ENCODE measurements at regions not wholly inside any gene's neighbourhood (a gene's known extent, or its start where the extent isn't known, plus 50 kb on each side); places are given as distances from the start of the nearest gene placed in this dataset.

DNA sequence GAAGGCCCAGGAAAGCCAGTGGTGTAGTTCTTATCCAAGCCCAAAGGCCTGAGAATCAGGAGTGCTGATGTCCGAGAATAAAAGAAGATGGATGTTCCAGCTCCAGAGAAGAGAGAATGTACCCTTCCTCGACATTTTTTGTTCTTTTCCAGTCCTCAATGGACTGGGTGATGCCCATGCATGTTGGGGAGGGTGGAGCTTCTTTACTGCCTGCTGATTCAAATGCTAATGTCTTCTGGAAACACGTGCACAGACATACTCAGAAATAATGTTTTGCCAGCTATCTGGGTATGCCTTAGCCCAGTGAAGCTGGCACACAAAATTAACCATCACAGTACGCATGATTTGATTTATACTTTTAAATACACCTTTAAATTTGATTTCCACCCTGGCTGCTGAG is 61.5 kb upstream of the FOXE1 start:
- peaks cover 0 to 6% of the 10 kb centered on the region in 2 donors for H3K9me3 ChIP-seq (replicated peaks in 1 of 2; ENCODE audit: control insufficient read depth in 1 of 2, insufficient read depth in 1 of 2, low read length in 2 of 2)
- no peak overlapping the region for H3K27ac ChIP-seq (ENCODE audit: low read depth in 1 of 2, low read length in 2 of 2)
- TF ChIP-seq, protein P1, sequence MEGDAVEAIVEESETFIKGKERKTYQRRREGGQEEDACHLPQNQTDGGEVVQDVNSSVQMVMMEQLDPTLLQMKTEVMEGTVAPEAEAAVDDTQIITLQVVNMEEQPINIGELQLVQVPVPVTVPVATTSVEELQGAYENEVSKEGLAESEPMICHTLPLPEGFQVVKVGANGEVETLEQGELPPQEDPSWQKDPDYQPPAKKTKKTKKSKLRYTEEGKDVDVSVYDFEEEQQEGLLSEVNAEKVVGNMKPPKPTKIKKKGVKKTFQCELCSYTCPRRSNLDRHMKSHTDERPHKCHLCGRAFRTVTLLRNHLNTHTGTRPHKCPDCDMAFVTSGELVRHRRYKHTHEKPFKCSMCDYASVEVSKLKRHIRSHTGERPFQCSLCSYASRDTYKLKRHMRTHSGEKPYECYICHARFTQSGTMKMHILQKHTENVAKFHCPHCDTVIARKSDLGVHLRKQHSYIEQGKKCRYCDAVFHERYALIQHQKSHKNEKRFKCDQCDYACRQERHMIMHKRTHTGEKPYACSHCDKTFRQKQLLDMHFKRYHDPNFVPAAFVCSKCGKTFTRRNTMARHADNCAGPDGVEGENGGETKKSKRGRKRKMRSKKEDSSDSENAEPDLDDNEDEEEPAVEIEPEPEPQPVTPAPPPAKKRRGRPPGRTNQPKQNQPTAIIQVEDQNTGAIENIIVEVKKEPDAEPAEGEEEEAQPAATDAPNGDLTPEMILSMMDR (IDR thresholded peaks at IDR 0.05) = no peak
- H4K20me1 ChIP-seq (ENCODE audit: insufficient read depth, low read length) = no peaks in the 10 kb centered on the region
- H3K27me3 Mint-ChIP-seq (ENCODE audit: low read depth in 3 of 3) = peaks cover 7 to 12% (median 8%) of the 10 kb centered on the region in 3 donors
- intact Hi-C loops (cut with micrococcal nuclease) = no loop called here
- peaks cover 0 to 12% (median 3%) of the 10 kb centered on the region in 7 donors for H3K9me3 Mint-ChIP-seq
- no peak overlapping the region for H3K4me3 Mint-ChIP-seq
- no peaks in the 10 kb centered on the region for H3K36me3 ChIP-seq (replicated peaks in 1 of 2; ENCODE audit: control insufficient read depth in 1 of 2, insufficient read depth in 2 of 2, low read length in 2 of 2)
- no peaks in the 10 kb centered on the region for H3K4me1 ChIP-seq (ENCODE audit: control insufficient read depth in 1 of 2, insufficient read depth in 2 of 2, low read length in 2 of 2)
- DNase-seq = no peak
- H3K9ac ChIP-seq (ENCODE audit: insufficient read depth, low read length, poor library complexity, severe bottlenecking) = no peak overlapping the region
- H3K27me3 ChIP-seq (ENCODE audit: control insufficient read depth in 2 of 2, insufficient read depth in 2 of 2, low read length in 2 of 2) = peaks cover 15 to 18% of the 10 kb centered on the region in 2 donors
- H3K36me3 Mint-ChIP-seq = no peaks in the 10 kb centered on the region
- no peak overlapping the region for H3K4me2 ChIP-seq (replicated peaks; ENCODE audit: extremely low read depth, low read length, poor library complexity, severe bottlenecking)
- no peak overlapping the region for H3K4me3 ChIP-seq (replicated peaks in 1 of 3; ENCODE audit: low read depth in 2 of 3, low read length in 3 of 3)
- no peak overlapping the region for H3K27ac Mint-ChIP-seq
- WGBS (ENCODE audit: insufficient coverage) = 63% methylated on average over 3 of the region's 4 CpGs
- no peak overlapping the region for H2AFZ ChIP-seq (ENCODE audit: insufficient read depth, low read depth, low read length, poor library complexity, severe bottlenecking)
- H3K79me2 ChIP-seq (ENCODE audit: insufficient read depth, low read length) = no peaks in the 10 kb centered on the region
- no peaks in the 10 kb centered on the region for H3K4me1 Mint-ChIP-seq

DNA sequence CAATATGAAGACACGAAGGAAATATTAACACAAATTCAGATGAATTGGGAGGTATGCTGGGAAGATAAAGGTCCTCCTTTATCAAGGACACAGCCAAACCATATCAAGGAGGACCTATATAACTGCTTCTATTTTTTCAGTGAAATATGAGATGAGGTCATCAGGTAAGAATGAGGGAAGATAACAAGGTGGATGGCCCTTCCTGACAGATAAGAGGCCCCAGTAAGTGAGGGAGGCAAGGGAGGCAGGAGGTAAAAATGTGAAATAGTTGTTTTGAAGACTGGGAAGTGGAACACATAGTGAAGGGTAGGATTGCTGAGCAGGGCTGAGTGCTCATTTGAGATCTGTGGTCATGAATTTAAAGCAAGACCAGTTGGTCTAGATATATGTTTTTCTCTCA is 60.0 kb upstream of the FOXE1 start:
- Mint-ChIP-seq H3K27me3 (ENCODE audit: low read depth in 3 of 3) (peaks cover 4 to 7% (median 7%) of the 10 kb centered on the region in 3 donors), H3K36me3 (no peaks in the 10 kb centered on the region), H3K9me3 (peaks cover 0 to 12% (median 3%) of the 10 kb centered on the region in 7 donors), H3K4me3 (no peak overlapping the region), H3K4me1 (no peaks in the 10 kb centered on the region), H3K27ac (no peak overlapping the region)
- Histone ChIP-seq H3K9me3 (replicated peaks in 1 of 2; ENCODE audit: control insufficient read depth in 1 of 2, insufficient read depth in 1 of 2, low read length in 2 of 2) (peaks cover 0 to 6% of the 10 kb centered on the region in 2 donors), H3K27me3 (ENCODE audit: control insufficient read depth in 2 of 2, insufficient read depth in 2 of 2, low read length in 2 of 2) (peaks cover 13 to 18% of the 10 kb centered on the region in 2 donors), H3K9ac (ENCODE audit: insufficient read depth, low read length, poor library complexity, severe bottlenecking) (no peak overlapping the region), H3K4me1 (ENCODE audit: control insufficient read depth in 1 of 2, insufficient read depth in 2 of 2, low read length in 2 of 2) (no peaks in the 10 kb centered on the region), H3K27ac (ENCODE audit: low read depth in 1 of 2, low read length in 2 of 2) (no peak overlapping the region), H3K36me3 (replicated peaks in 1 of 2; ENCODE audit: control insufficient read depth in 1 of 2, insufficient read depth in 2 of 2, low read length in 2 of 2) (no peaks in the 10 kb centered on the region), H3K4me3 (replicated peaks in 1 of 3; ENCODE audit: low read depth in 2 of 3, low read length in 3 of 3) (no peak overlapping the region), H2AFZ (ENCODE audit: insufficient read depth, low read depth, low read length, poor library complexity, severe bottlenecking) (no peak overlapping the region), H3K4me2 (replicated peaks; ENCODE audit: extremely low read depth, low read length, poor library complexity, severe bottlenecking) (no peak overlapping the region), H4K20me1 (ENCODE audit: insufficient read depth, low read length) (no peaks in the 10 kb centered on the region), H3K79me2 (ENCODE audit: insufficient read depth, low read length) (no peaks in the 10 kb centered on the region)
- no CpG with 5 or more reads among the region's 1 CpG for WGBS (ENCODE audit: insufficient coverage)
- TF ChIP-seq, protein P1 (IDR thresholded peaks at IDR 0.05) = no peak
- intact Hi-C loops (cut with micrococcal nuclease) = no loop called here
- DNase-seq = no peak
